ENCODE measurements at regions not wholly inside any gene's neighbourhood (a gene's known extent, or its start where the extent isn't known, plus 50 kb on each side); places are given as distances from the start of the nearest gene placed in this dataset.
"Not testable (repeated sequence)": the region's sequence is repeated elsewhere in the genome, so short reads cannot be mapped to it uniquely, and the experiment has no call there.

DNA sequence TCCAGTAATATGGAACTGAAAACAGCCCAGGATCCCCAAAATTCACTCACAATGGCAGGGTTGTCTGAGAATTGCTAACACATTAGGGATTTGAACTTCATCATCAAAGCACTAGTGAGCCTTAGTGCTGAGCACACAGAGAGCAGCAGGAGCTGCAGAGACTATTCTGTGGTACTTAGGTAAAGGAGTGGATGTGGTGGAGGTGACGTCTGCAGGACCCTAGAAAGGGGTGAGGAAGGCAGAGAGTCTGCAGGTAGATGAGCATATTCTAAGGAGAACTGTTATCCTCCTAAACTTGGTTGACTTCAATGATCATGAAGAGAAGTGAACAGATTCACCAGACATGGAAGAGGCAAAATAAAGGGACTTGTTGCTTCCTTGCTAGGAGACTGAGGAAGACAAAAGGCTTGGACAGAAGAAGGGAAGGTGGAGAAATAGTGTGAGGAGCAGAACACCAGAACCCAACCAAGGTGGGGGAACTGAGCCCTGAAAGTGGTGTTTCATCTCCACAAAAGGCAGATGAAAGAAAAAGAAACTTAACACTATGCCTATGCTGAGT is 1164.0 kb downstream of the TMEM121 start:
- TF ChIP-seq POLR2A (IDR thresholded peaks at IDR 0.05), result no peak
- TF ChIP-seq CTCF (IDR thresholded peaks at IDR 0.05), result no peak
- intact Hi-C loops (cut with DNase I; ENCODE audit: low total_unique reads), result no loop called here
- H3K4me1 ChIP-seq, result no peaks in the 10 kb centered on the region
- DNase-seq, result no peak
- no peaks in the 10 kb centered on the region for H3K36me3 ChIP-seq
- H3K4me3 ChIP-seq, result no peak overlapping the region
- H3K9me3 ChIP-seq, result no peaks in the 10 kb centered on the region
- H3K27me3 ChIP-seq, result peaks cover 0 to 3% of the 10 kb centered on the region in 2 donors
- H3K27ac ChIP-seq, result no peak overlapping the region

- Histone ChIP-seq H3K27ac (no peak overlapping the region), H3K9me3 (no peaks in the 10 kb centered on the region), H3K4me3 (no peak overlapping the region), H3K4me1 (no peaks in the 10 kb centered on the region), H3K36me3 (no peaks in the 10 kb centered on the region), H3K27me3 (peaks cover 0 to 3% of the 10 kb centered on the region in 2 donors)
- no peak for DNase-seq
- no peak for TF ChIP-seq POLR2A (IDR thresholded peaks at IDR 0.05)
- intact Hi-C loops (cut with DNase I; ENCODE audit: low total_unique reads), result no loop called here
These were observed 1165.4 kb downstream of the TMEM121 start for GRCh38 chr14:106691601-106692291.

- H3K27me3 ChIP-seq, result no peaks in the 10 kb centered on the region
- no peaks in the 10 kb centered on the region for H3K36me3 ChIP-seq
- no peaks in the 10 kb centered on the region for H3K9me3 ChIP-seq
- TF ChIP-seq POLR2A (IDR thresholded peaks at IDR 0.05) (no peak), CTCF (IDR thresholded peaks at IDR 0.05) (no peak)
- DNase-seq, result no peak
- no peaks in the 10 kb centered on the region for H3K4me1 ChIP-seq
- H3K27ac ChIP-seq, result no peak overlapping the region
- no peak overlapping the region for H3K4me3 ChIP-seq
- intact Hi-C loops (cut with DNase I; ENCODE audit: low total_unique reads), result no loop called here
These were observed 1168.4 kb downstream of the TMEM121 start for GRCh38 chr14:106694638-106695393.

DNA sequence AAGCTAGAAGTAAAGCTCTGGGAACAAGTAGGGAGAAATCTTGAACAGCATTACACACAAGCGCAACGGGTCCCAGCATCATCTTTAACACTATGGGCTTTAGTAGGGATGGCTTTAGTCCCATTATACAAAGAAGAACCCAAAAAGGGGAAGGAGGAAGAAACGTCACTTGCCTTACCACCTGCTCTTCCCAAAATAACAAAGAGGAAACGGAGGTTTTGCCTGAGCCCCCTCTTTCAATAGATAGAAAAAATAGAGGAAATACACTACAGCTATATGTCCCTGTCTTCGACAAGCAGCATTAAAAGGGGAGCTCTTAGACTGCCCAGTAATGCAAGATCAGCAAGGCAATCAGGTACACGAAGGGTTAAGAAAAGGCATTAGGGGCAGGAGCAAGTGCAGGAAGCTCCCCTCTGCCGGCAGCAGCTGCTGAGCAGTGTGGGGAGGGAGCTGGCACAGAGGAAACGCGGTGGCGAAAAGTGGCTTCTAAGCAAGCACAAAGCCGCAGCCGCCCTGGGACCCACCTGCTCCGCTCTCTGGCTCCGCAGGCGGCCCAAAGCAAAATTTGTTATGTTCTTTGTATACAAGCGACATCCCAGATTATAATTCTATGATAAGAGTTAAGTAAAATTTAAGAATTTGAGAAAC is 1172.4 kb downstream of the TMEM121 start:
- H3K9me3 ChIP-seq; H3K4me1 ChIP-seq; DNase-seq; H3K27ac ChIP-seq; H3K4me3 ChIP-seq; intact Hi-C loops (cut with DNase I; ENCODE audit: low total_unique reads); H3K27me3 ChIP-seq; H3K36me3 ChIP-seq: not testable (repeated sequence)

DNA sequence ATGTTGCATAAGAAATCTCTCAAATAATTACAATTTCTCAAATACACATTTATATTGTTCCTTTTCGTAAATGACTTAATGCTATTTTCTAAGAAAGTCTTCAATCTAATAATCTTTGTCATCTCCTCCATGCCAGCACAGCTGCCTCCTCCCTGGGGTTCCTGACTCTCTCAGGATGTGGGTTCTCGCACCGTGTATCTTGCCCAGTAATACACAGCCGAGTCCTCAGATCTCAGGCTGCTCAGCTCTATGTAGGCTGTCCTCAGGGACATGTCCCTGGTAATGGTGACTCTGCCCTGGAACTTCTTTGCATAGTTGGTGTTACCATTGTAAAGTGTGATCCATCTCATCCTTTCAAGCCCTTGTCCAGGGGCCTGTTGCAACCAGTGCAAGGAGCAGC is 1177.3 kb downstream of the TMEM121 start:
- intact Hi-C loops (cut with DNase I; ENCODE audit: low total_unique reads); H3K36me3 ChIP-seq; H3K4me3 ChIP-seq; H3K4me1 ChIP-seq; H3K9me3 ChIP-seq; H3K27me3 ChIP-seq; DNase-seq; H3K27ac ChIP-seq: not testable (repeated sequence)

GRCh38 chr14:106706488-106706887 is 1180.1 kb downstream of the TMEM121 start:
- H3K27me3 ChIP-seq; DNase-seq; intact Hi-C loops (cut with DNase I; ENCODE audit: low total_unique reads); H3K9me3 ChIP-seq; H3K27ac ChIP-seq; H3K36me3 ChIP-seq; H3K4me3 ChIP-seq; H3K4me1 ChIP-seq: not testable (repeated sequence)

GRCh38 chr14:106710187-106710586 is 1183.8 kb downstream of the TMEM121 start:
- H3K9me3 ChIP-seq; H3K27ac ChIP-seq; H3K27me3 ChIP-seq; H3K36me3 ChIP-seq; H3K4me1 ChIP-seq; DNase-seq; intact Hi-C loops (cut with DNase I; ENCODE audit: low total_unique reads); H3K4me3 ChIP-seq: not testable (repeated sequence)

DNA sequence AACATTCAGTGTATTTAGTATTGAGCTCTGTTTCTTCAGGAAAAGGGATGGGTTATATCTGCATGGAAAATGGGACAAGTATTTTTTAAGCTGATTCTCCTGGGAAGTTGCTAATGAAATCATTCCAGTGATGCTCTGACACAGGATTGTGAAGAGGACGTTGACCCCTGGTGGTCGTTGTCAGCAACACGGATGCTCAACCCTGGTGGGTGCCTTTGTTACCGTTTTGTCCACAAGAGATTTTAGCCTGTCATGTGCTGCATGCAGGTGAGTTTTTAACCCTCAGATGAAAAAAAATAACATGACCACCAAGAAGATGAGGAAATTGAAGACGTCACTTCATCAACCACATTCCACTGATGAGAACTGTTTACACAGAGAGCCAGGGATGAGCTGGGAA is 1186.1 kb downstream of the TMEM121 start:
- H3K27ac ChIP-seq, DNase-seq, H3K4me1 ChIP-seq: not testable (repeated sequence)

GRCh38 chr14:106714446-106715428 is 1188.4 kb downstream of the TMEM121 start:
- H3K9me3 ChIP-seq; H3K36me3 ChIP-seq; H3K27me3 ChIP-seq; H3K4me3 ChIP-seq; H3K27ac ChIP-seq; H3K4me1 ChIP-seq; DNase-seq; intact Hi-C loops (cut with DNase I; ENCODE audit: low total_unique reads): not testable (repeated sequence)

More for the DNA sequence above, 1186.1 kb downstream of the TMEM121 start:
- intact Hi-C loops (cut with DNase I; ENCODE audit: low total_unique reads); H3K27me3 ChIP-seq; H3K9me3 ChIP-seq; H3K36me3 ChIP-seq; H3K4me3 ChIP-seq: not testable (repeated sequence)

DNA sequence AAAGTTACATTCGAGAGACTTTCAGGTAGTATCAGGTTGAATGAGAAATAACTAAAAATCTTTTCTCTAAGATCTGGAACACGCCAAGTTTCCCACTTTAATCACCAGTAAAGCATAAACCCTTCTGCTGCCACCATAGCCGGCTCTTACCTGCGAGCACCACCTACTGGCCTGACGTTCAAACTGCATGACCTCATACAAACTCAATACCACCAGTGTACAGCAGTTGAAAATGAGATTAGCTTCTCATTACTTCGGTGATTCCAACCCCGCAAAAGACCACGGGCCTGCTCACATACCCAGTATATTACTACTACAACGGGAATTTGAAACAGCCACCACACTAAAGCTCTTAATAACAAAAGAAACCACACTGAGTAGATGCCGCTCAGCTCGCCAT is 1191.2 kb downstream of the TMEM121 start:
- H3K36me3 ChIP-seq; H3K9me3 ChIP-seq; H3K27ac ChIP-seq; intact Hi-C loops (cut with DNase I; ENCODE audit: low total_unique reads); H3K4me1 ChIP-seq; DNase-seq; H3K4me3 ChIP-seq; H3K27me3 ChIP-seq: not testable (repeated sequence)
